GM12878 (cell line): ENCODE measurements at regions not wholly inside any gene's neighbourhood (a gene's known extent, or its start where the extent isn't known, plus 50 kb on each side); places are given as distances from the start of the nearest gene placed in this dataset.

Source experiments
- CHD2 ChIP-seq: IDR thresholded peaks from 2 replicates; pipeline ENCODE4 v1.6.1; 2011; ENCODE audit warnings: low read depth, low read length, improper control_type of control experiment, borderline replicate concordance
- EGR1 ChIP-seq, 2 experiments: IDR thresholded peaks; 1 replicate in 1 of 2; 2 replicates in 1 of 2; pipeline ENCODE4 v1.6.1; 2011 to 2012; ENCODE audit warnings: low read depth in 2 of 2, low read length in 2 of 2, borderline replicate concordance in 1 of 2, mild to moderate bottlenecking in 1 of 2, moderate library complexity in 1 of 2
- EP300 ChIP-seq, 2 experiments: fragments of 150-350 bp in 1 of 2; IDR thresholded peaks; 2 replicates each; pipeline ENCODE4 v1.6.1; 2011 to 2012; ENCODE audit warnings: low read depth in 2 of 2, low read length in 2 of 2, borderline replicate concordance in 1 of 2, improper control_type of control experiment in 1 of 2, inconsistent platforms in 1 of 2; ENCODE audit not compliant: control insufficient read depth in 1 of 2
- EZH2 ChIP-seq: IDR thresholded peaks from 2 replicates; pipeline ENCODE4 v1.6.1; 2012; ENCODE audit warnings: low read depth, mild to moderate bottlenecking, control low read depth, inconsistent platforms, low read length, borderline replicate concordance; ENCODE audit not compliant: control insufficient read depth
- POLR2A ChIP-seq: IDR thresholded peaks from 2 replicates; pipeline ENCODE4 v1.6.1; 2011; ENCODE audit warnings: low read depth, mild to moderate bottlenecking, low read length
- TF ChIP-seq, protein P1 (sequence below), 3 experiments: IDR thresholded peaks in 2 of 3; conservative IDR thresholded peaks in 1 of 3; 2 replicates each; pipeline ENCODE4 v1.5.1; 2011; ENCODE audit warnings: low read depth in 3 of 3, low read length in 3 of 3, mild to moderate bottlenecking in 3 of 3, control low read depth in 2 of 3, moderate library complexity in 2 of 3, inconsistent platforms in 1 of 3, mixed read lengths in 1 of 3; ENCODE audit not compliant: control insufficient read depth in 2 of 3, insufficient read depth in 1 of 3; ENCODE audit errors: extremely low read depth in 1 of 3

- TF ChIP-seq EP300 (IDR thresholded peaks at IDR 0.05; ENCODE audit: borderline replicate concordance in 1 of 2, control insufficient read depth in 1 of 2, low read depth in 2 of 2, low read length in 2 of 2) (no peak), POLR2A (no peak), CHD2 (no peak), EGR1 (IDR thresholded peaks at IDR 0.05; ENCODE audit: borderline replicate concordance in 1 of 2, low read depth in 2 of 2, low read length in 2 of 2) (no peak), EZH2 (no peak)
- TF ChIP-seq, protein P1, sequence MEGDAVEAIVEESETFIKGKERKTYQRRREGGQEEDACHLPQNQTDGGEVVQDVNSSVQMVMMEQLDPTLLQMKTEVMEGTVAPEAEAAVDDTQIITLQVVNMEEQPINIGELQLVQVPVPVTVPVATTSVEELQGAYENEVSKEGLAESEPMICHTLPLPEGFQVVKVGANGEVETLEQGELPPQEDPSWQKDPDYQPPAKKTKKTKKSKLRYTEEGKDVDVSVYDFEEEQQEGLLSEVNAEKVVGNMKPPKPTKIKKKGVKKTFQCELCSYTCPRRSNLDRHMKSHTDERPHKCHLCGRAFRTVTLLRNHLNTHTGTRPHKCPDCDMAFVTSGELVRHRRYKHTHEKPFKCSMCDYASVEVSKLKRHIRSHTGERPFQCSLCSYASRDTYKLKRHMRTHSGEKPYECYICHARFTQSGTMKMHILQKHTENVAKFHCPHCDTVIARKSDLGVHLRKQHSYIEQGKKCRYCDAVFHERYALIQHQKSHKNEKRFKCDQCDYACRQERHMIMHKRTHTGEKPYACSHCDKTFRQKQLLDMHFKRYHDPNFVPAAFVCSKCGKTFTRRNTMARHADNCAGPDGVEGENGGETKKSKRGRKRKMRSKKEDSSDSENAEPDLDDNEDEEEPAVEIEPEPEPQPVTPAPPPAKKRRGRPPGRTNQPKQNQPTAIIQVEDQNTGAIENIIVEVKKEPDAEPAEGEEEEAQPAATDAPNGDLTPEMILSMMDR (IDR thresholded peaks at IDR 0.05 in 2 of 3, conservative IDR thresholded peaks at IDR 0.05 in 1 of 3; ENCODE audit: control insufficient read depth in 2 of 3, extremely low read depth in 1 of 3, insufficient read depth in 1 of 3, low read depth in 3 of 3, low read length in 3 of 3): no peak
Measured at GRCh38 chr4:24472161-24472510, 112.2 kb downstream of the DHX15 start.
